SK-N-SH (cell line): ENCODE measurements at regions not wholly inside any gene's neighbourhood (a gene's known extent, or its start where the extent isn't known, plus 50 kb on each side); places are given as distances from the start of the nearest gene placed in this dataset.

Experiments used
- CTCF ChIA-PET: fragments of 300-600, 350-600 bp; formaldehyde crosslinking; extraction: SDS; loops from one replicate; lab custom pipeline; 2021; lab: Yijun Ruan, JAX
- POLR2A ChIA-PET: fragments of 350-600 bp; sonication (Branson Sonifier 250); formaldehyde crosslinking; extraction: SDS; loops from one replicate; lab custom pipeline; 2020; ENCODE audit warnings: antibody characterized with exemption, inconsistent platforms; lab: Yijun Ruan, JAX
- DNase-seq: peaks from one replicate; pipeline ENCODE4 v3.0.0; 2012
- H2AFZ ChIP-seq: fragments of 200-600 bp; sonication (generic); 2 replicates; pipeline ENCODE4 v1.8.1; 2016; ENCODE audit warnings: antibody characterized with exemption, mild to moderate bottlenecking, low read depth
- H3F3A ChIP-seq: fragments of 200-600 bp; sonication (generic); replicated peaks from 2 replicates; pipeline ENCODE3; 2016; ENCODE audit warnings: antibody characterized with exemption, mild to moderate bottlenecking; ENCODE audit not compliant: insufficient read depth
- H3K27ac ChIP-seq, 2 experiments: fragments of 200-500 bp in 1 of 2; fragments of 200-600 bp in 1 of 2; sonication (Bioruptor generic) in 1 of 2; sonication (generic), shearing (Covaris generic) in 1 of 2; 2 replicates each; pipeline versions ENCODE4 v1.5.1 to v1.6.1; 2014 to 2016; ENCODE audit warnings: low read depth in 2 of 2, inconsistent platforms in 1 of 2, low read length in 1 of 2, mild to moderate bottlenecking in 1 of 2, mixed read lengths in 1 of 2
- H3K27me3 ChIP-seq: fragments of 200-600 bp; sonication (generic), shearing (Covaris generic); 2 replicates; pipeline ENCODE4 v1.6.1; 2016; ENCODE audit warnings: mixed run types; ENCODE audit not compliant: insufficient read depth
- H3K36me3 ChIP-seq, 2 experiments: fragments of 200-500 bp in 1 of 2; fragments of 200-600 bp in 1 of 2; sonication (Bioruptor generic) in 1 of 2; sonication (generic) in 1 of 2; replicated peaks in 1 of 2; 2 replicates each; pipeline versions ENCODE3 to v1.5.1; 2014 to 2016; ENCODE audit warnings: low read length in 1 of 2, mild to moderate bottlenecking in 1 of 2; ENCODE audit not compliant: insufficient read depth in 2 of 2, control insufficient read depth in 1 of 2
- H3K4me1 ChIP-seq, 2 experiments: fragments of 200-500 bp in 1 of 2; fragments of 200-600 bp in 1 of 2; sonication (Bioruptor generic) in 1 of 2; sonication (generic), shearing (Covaris generic) in 1 of 2; 2 replicates each; pipeline versions ENCODE4 v1.5.1 to v1.6.1; 2014 to 2016; ENCODE audit warnings: low read depth in 1 of 2, low read length in 1 of 2, mixed run types in 1 of 2; ENCODE audit not compliant: insufficient read depth in 2 of 2, control insufficient read depth in 1 of 2
- H3K4me2 ChIP-seq: fragments of 200-600 bp; sonication (generic), shearing (Covaris generic); 2 replicates; pipeline ENCODE4 v1.6.1; 2017; ENCODE audit warnings: mixed run types
- H3K4me3 ChIP-seq, 2 experiments: fragments of 200-500 bp in 1 of 2; fragments of 200-600 bp in 1 of 2; sonication (Bioruptor generic) in 1 of 2; sonication (generic), shearing (Covaris generic) in 1 of 2; 2 replicates each; pipeline versions ENCODE4 v1.5.1 to v1.8.1; 2014 to 2016; ENCODE audit warnings: low read depth in 2 of 2, inconsistent platforms in 1 of 2, low read length in 1 of 2, mild to moderate bottlenecking in 1 of 2, mixed read lengths in 1 of 2, moderate library complexity in 1 of 2
- H3K79me2 ChIP-seq: fragments of 200-600 bp; sonication (generic); 2 replicates; pipeline ENCODE4 v1.8.1; 2017; ENCODE audit warnings: mild to moderate bottlenecking; ENCODE audit not compliant: insufficient read depth
- H3K9ac ChIP-seq: fragments of 200-600 bp; sonication (generic); 2 replicates; pipeline ENCODE4 v1.6.1; 2017; ENCODE audit warnings: mixed run types
- H3K9me2 ChIP-seq: fragments of 200-600 bp; sonication (generic); 2 replicates; pipeline ENCODE4 v1.6.1; 2017; ENCODE audit warnings: mixed run types
- H3K9me3 ChIP-seq: fragments of 200-600 bp; sonication (generic); 2 replicates; pipeline ENCODE4 v1.6.1; 2017; ENCODE audit warnings: mixed run types, mild to moderate bottlenecking, moderate library complexity
- H4K20me1 ChIP-seq: fragments of 200-600 bp; sonication (generic); 2 replicates; pipeline ENCODE4 v1.6.1; 2017; ENCODE audit warnings: mild to moderate bottlenecking, mixed run types; ENCODE audit not compliant: insufficient read depth
- ELF1 ChIP-seq: IDR thresholded peaks from 2 replicates; pipeline ENCODE4 v1.4.0; 2012
- EZH2phosphoT487 ChIP-seq: fragments of 200-600 bp; sonication (generic); IDR thresholded peaks from 2 replicates; pipeline ENCODE4 v1.6.1; 2017; ENCODE audit warnings: low read depth, mixed run types, mild to moderate bottlenecking, antibody characterized with exemption, moderate library complexity, borderline replicate concordance
- FOXJ3 ChIP-seq: sonication (generic); formaldehyde crosslinking; IDR thresholded peaks from 2 replicates; pipeline ENCODE4 v1.5.1; 2020; ENCODE audit warnings: mild to moderate bottlenecking, missing genetic modification reagents
- GATA2 ChIP-seq: sonication (generic); formaldehyde crosslinking; IDR thresholded peaks from 2 replicates; pipeline ENCODE4 v1.5.0; 2020; ENCODE audit warnings: mild to moderate bottlenecking, missing genetic modification reagents
- IRF3 ChIP-seq: fragments of 150-350 bp; IDR thresholded peaks from 2 replicates; pipeline ENCODE4 v1.6.1; 2016; ENCODE audit warnings: mild to moderate bottlenecking, low read depth, low read length
- JUND ChIP-seq: IDR thresholded peaks from 2 replicates; pipeline ENCODE4 v1.4.0; 2012
- NFIC ChIP-seq: IDR thresholded peaks from 2 replicates; pipeline ENCODE4 v1.4.0; 2012; ENCODE audit warnings: borderline replicate concordance
- NRF1 ChIP-seq: IDR thresholded peaks from 2 replicates; pipeline ENCODE4 v1.6.1; 2012; ENCODE audit warnings: low read depth, mild to moderate bottlenecking, low read length
- PBX3 ChIP-seq: IDR thresholded peaks from 2 replicates; pipeline ENCODE4; 2012
- RAD21 ChIP-seq: IDR thresholded peaks from 2 replicates; pipeline ENCODE4 v1.6.1; 2012; ENCODE audit warnings: mild to moderate bottlenecking, low read length
- RFX5 ChIP-seq: IDR thresholded peaks from 2 replicates; pipeline ENCODE4 v1.6.1; 2012; ENCODE audit warnings: mild to moderate bottlenecking, improper control_type of control experiment, low read length
- RXRA ChIP-seq: IDR thresholded peaks from 2 replicates; pipeline ENCODE4 v1.4.0; 2012; ENCODE audit warnings: low read depth, mild to moderate bottlenecking, borderline replicate concordance
- SIN3A ChIP-seq: IDR thresholded peaks from 2 replicates; pipeline ENCODE4 v1.6.1; 2012; ENCODE audit warnings: low read depth, mild to moderate bottlenecking, low read length, moderate library complexity, borderline replicate concordance
- TAF1 ChIP-seq: IDR thresholded peaks from 2 replicates; pipeline ENCODE4 v1.6.1; 2012; ENCODE audit warnings: low read depth, mild to moderate bottlenecking, low read length, moderate library complexity, borderline replicate concordance
- TCF12 ChIP-seq: IDR thresholded peaks from 2 replicates; pipeline ENCODE4 v1.4.0; 2012
- TEAD4 ChIP-seq: IDR thresholded peaks from 2 replicates; pipeline ENCODE4 v1.4.0; 2012; ENCODE audit warnings: mild to moderate bottlenecking, borderline replicate concordance; ENCODE audit not compliant: insufficient read depth
- USF1 ChIP-seq: IDR thresholded peaks from 2 replicates; pipeline ENCODE4 v1.4.0; 2012; ENCODE audit warnings: low read depth, borderline replicate concordance
- YY1 ChIP-seq: IDR thresholded peaks from 2 replicates; pipeline ENCODE4 v1.4.0; 2012; ENCODE audit warnings: low read depth, mild to moderate bottlenecking
- WGBS: methylation state at CpG from one replicate; pipeline ENCODE4 v1.1.6; 2017; ENCODE audit warnings: low lambda C conversion rate; 5-methylcytosine and 5-hydroxymethylcytosine counted together
- TF ChIP-seq, protein P1 (sequence below): IDR thresholded peaks from 2 replicates; pipeline ENCODE4 v1.4.0; 2012; ENCODE audit warnings: low read depth
- TF ChIP-seq, protein P2 (sequence below): IDR thresholded peaks from 2 replicates; pipeline ENCODE4 v1.6.1; 2012; ENCODE audit warnings: mild to moderate bottlenecking, low read depth, low read length, moderate library complexity

DNA sequence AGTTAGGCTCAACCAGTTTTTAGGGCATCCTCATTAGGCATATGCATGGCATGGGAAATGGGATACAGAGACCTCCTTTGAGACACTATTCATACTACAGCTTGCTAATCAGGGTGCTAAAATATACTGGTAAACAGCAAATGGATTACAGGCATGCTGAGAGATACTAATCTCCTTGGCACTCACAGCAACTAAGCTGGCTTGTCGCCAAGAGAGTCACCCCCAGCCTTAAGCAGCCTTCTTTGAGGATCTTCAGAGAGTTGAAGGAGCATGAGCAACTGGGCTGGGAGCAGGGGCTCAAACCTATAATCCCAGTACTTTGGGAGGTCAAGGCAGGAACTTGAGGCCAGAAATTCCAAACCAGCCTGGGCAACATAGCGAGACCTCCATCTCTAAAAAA is 120.1 kb upstream of the NR5A2 start:
- ChIA-PET POLR2A (no interaction called here), CTCF (no interaction called here)
- no peaks in the 10 kb centered on the region for H3F3A ChIP-seq
- no peaks in the 10 kb centered on the region for H3K9me3 ChIP-seq
- no peaks in the 10 kb centered on the region for H3K4me1 ChIP-seq
- H3K79me2 ChIP-seq = no peaks in the 10 kb centered on the region
- no peaks in the 10 kb centered on the region for H3K27me3 ChIP-seq
- no peaks in the 10 kb centered on the region for H4K20me1 ChIP-seq
- TF ChIP-seq USF1 (no peak), IRF3 (no peak), RXRA (no peak), RAD21 (no peak), SIN3A (no peak), TCF12 (no peak), NFIC (no peak), TAF1 (no peak), PBX3 (no peak), ELF1 (no peak), RFX5 (no peak), JUND (no peak), EZH2phosphoT487 (no peak), YY1 (no peak), NRF1 (no peak), GATA2 (CRISPR knock-in tag) (no peak), TEAD4 (no peak), FOXJ3 (CRISPR knock-in tag) (no peak)
- TF ChIP-seq, protein P1, sequence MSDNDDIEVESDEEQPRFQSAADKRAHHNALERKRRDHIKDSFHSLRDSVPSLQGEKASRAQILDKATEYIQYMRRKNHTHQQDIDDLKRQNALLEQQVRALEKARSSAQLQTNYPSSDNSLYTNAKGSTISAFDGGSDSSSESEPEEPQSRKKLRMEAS = no peak
- TF ChIP-seq, protein P2, sequence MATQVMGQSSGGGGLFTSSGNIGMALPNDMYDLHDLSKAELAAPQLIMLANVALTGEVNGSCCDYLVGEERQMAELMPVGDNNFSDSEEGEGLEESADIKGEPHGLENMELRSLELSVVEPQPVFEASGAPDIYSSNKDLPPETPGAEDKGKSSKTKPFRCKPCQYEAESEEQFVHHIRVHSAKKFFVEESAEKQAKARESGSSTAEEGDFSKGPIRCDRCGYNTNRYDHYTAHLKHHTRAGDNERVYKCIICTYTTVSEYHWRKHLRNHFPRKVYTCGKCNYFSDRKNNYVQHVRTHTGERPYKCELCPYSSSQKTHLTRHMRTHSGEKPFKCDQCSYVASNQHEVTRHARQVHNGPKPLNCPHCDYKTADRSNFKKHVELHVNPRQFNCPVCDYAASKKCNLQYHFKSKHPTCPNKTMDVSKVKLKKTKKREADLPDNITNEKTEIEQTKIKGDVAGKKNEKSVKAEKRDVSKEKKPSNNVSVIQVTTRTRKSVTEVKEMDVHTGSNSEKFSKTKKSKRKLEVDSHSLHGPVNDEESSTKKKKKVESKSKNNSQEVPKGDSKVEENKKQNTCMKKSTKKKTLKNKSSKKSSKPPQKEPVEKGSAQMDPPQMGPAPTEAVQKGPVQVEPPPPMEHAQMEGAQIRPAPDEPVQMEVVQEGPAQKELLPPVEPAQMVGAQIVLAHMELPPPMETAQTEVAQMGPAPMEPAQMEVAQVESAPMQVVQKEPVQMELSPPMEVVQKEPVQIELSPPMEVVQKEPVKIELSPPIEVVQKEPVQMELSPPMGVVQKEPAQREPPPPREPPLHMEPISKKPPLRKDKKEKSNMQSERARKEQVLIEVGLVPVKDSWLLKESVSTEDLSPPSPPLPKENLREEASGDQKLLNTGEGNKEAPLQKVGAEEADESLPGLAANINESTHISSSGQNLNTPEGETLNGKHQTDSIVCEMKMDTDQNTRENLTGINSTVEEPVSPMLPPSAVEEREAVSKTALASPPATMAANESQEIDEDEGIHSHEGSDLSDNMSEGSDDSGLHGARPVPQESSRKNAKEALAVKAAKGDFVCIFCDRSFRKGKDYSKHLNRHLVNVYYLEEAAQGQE = no peak
- 21% methylated on average over 2 of the region's 2 CpGs for WGBS
- H3K9ac ChIP-seq = no peak overlapping the region
- no peak overlapping the region for H3K27ac ChIP-seq
- DNase-seq = no peak
- H2AFZ ChIP-seq = no peak overlapping the region
- no peak overlapping the region for H3K4me2 ChIP-seq
- H3K4me3 ChIP-seq = no peak overlapping the region
- no peaks in the 10 kb centered on the region for H3K36me3 ChIP-seq
- H3K9me2 ChIP-seq = no peaks in the 10 kb centered on the region
